Endothelial cell of umbilical vein (primary cell): ENCODE measurements at regions not wholly inside any gene's neighbourhood (a gene's known extent, or its start where the extent isn't known, plus 50 kb on each side); places are given as distances from the start of the nearest gene placed in this dataset.
"Not testable (repeated sequence)": the region's sequence is repeated elsewhere in the genome, so short reads cannot be mapped to it uniquely, and the experiment has no call there.

ENCODE experiments used
- BruUV-seq: library from RNA; stranded (reverse); fragments of 400-500 nt; replicated peaks from 2 replicates; lab custom pipeline; 2021; lab: Mats Ljungman, UMichigan
- CTCF ChIA-PET: fragments of 300-600, 350-600 bp; sonication (Branson Sonifier 250); formaldehyde crosslinking; loops from one replicate; lab custom pipeline; 2021; ENCODE audit warnings: antibody characterized with exemption, inconsistent platforms; lab: Charles Lee
- POLR2A ChIA-PET: fragments of 300-600, 350-600 bp; sonication (Branson Sonifier 250); formaldehyde crosslinking; loops from one replicate; lab custom pipeline; 2021; ENCODE audit warnings: antibody characterized with exemption, inconsistent platforms; lab: Charles Lee
- DNase-seq: peaks from one replicate; pipeline ENCODE4 v3.0.0-alpha.2; 2011; ENCODE audit warnings: low read depth, low spot score
- FAIRE-seq: peaks from 2 replicates; lab custom pipeline; 2011; peaks lifted over from hg19 to GRCh38; lab: Jason Lieb, UNC
- H2AFZ ChIP-seq: 2 replicates; pipeline ENCODE4 v1.6.0; 2012; ENCODE audit warnings: low read depth, low read length, control low read depth, inconsistent platforms
- H3K27ac ChIP-seq: 2 replicates; pipeline ENCODE4 v1.5.1; 2011; ENCODE audit warnings: low read depth, mild to moderate bottlenecking, control low read depth, low read length, moderate library complexity; ENCODE audit not compliant: insufficient read depth
- H3K27me3 ChIP-seq, 2 experiments: 2 replicates each; pipeline versions ENCODE4 v1.6.0 to v1.6.1; 2011; ENCODE audit warnings: low read length in 2 of 2, mixed read lengths in 1 of 2; ENCODE audit not compliant: control insufficient read depth in 2 of 2, insufficient read depth in 2 of 2
- H3K36me3 ChIP-seq, 2 experiments: 2 replicates in 1 of 2; 3 replicates in 1 of 2; pipeline ENCODE4 v1.5.1; 2011; ENCODE audit warnings: low read length in 2 of 2, mild to moderate bottlenecking in 1 of 2, moderate library complexity in 1 of 2; ENCODE audit not compliant: control insufficient read depth in 2 of 2, insufficient read depth in 2 of 2; ENCODE audit errors: extremely low read depth in 1 of 2
- H3K4me1 ChIP-seq: 3 replicates; pipeline ENCODE4 v1.5.1; 2011; ENCODE audit warnings: mild to moderate bottlenecking, low read length; ENCODE audit not compliant: control insufficient read depth, insufficient read depth; ENCODE audit errors: extremely low read depth
- H3K4me2 ChIP-seq: 2 replicates; pipeline ENCODE4 v1.6.1; 2011; ENCODE audit warnings: low read length, control low read depth, mixed read lengths; ENCODE audit not compliant: insufficient read depth
- H3K4me3 ChIP-seq, 3 experiments: fragments of 200-600 bp in 1 of 3; sonication (generic), shearing (Covaris generic) in 1 of 3; replicated peaks in 1 of 3; 2 replicates each; pipeline ENCODE4 v1.5.1; 2011 to 2016; ENCODE audit warnings: control low read depth in 3 of 3, low read length in 3 of 3, mild to moderate bottlenecking in 2 of 3, inconsistent platforms in 1 of 3, low read depth in 1 of 3, moderate library complexity in 1 of 3; ENCODE audit not compliant: insufficient read depth in 1 of 3
- H3K79me2 ChIP-seq: 2 replicates; pipeline ENCODE4 v1.6.0; 2012; ENCODE audit warnings: low read length, inconsistent platforms; ENCODE audit not compliant: control insufficient read depth, insufficient read depth
- H3K9ac ChIP-seq: replicated peaks from 2 replicates; pipeline ENCODE3; 2011; ENCODE audit warnings: low read length, control low read depth; ENCODE audit not compliant: insufficient read depth; ENCODE audit errors: extremely low read depth
- H3K9me1 ChIP-seq: replicated peaks from 3 replicates; pipeline ENCODE4 v1.6.0; 2011; ENCODE audit warnings: mild to moderate bottlenecking, low read length; ENCODE audit not compliant: control insufficient read depth, insufficient read depth; ENCODE audit errors: extremely low read depth
- H3K9me3 ChIP-seq: replicated peaks from 2 replicates; pipeline ENCODE4 v1.5.1; 2012; ENCODE audit warnings: low read length, inconsistent platforms; ENCODE audit not compliant: control insufficient read depth, insufficient read depth
- H4K20me1 ChIP-seq: replicated peaks from 2 replicates; pipeline ENCODE3; 2011; ENCODE audit warnings: mild to moderate bottlenecking, low read length; ENCODE audit not compliant: control insufficient read depth, insufficient read depth; ENCODE audit errors: extremely low read depth
- EZH2 ChIP-seq: IDR thresholded peaks from 2 replicates; pipeline ENCODE4 v1.6.1; 2012; ENCODE audit warnings: borderline replicate concordance, low read depth, mild to moderate bottlenecking, moderate library complexity, low read length, inconsistent platforms; ENCODE audit not compliant: severe bottlenecking
- FOS ChIP-seq: IDR thresholded peaks from 2 replicates; pipeline ENCODE4 v1.6.1; 2011; ENCODE audit warnings: mild to moderate bottlenecking, low read length, moderate library complexity, borderline replicate concordance; ENCODE audit not compliant: insufficient read depth
- GATA2 ChIP-seq: IDR thresholded peaks from 2 replicates; pipeline ENCODE4 v1.7.0; 2011; ENCODE audit warnings: low read depth, mild to moderate bottlenecking, moderate library complexity, mixed read lengths, low read length; ENCODE audit not compliant: insufficient read length, insufficient read depth
- JUN ChIP-seq: IDR thresholded peaks from 2 replicates; pipeline ENCODE4 v1.6.1; 2011; ENCODE audit warnings: borderline replicate concordance, low read depth; ENCODE audit not compliant: insufficient read length, insufficient read depth
- MYC ChIP-seq: IDR thresholded peaks from one replicate; pipeline ENCODE4 v1.6.1; 2011; ENCODE audit warnings: mild to moderate bottlenecking, low read depth, low read length
- POLR2A ChIP-seq: IDR thresholded peaks from 2 replicates; pipeline ENCODE4 v1.6.1; 2012; ENCODE audit warnings: low read depth, mild to moderate bottlenecking, control low read depth, low read length
- POLR2AphosphoS5 ChIP-seq: IDR thresholded peaks from 2 replicates; pipeline ENCODE4 v1.6.1; 2012; ENCODE audit warnings: low read depth, mild to moderate bottlenecking, control low read depth, low read length, moderate library complexity; ENCODE audit not compliant: insufficient read depth
- dilution Hi-C: fragments of 300-500 bp; cut with MboI; formaldehyde crosslinking; loops from one replicate; pipeline ENCODE4 v1.15.0; 2019; ENCODE audit warnings: low sequenced_read_pairs; ENCODE audit not compliant: extremely low pct_ligation_motif_present
- intact Hi-C: fragments of 100-400 bp; cut with micrococcal nuclease; formaldehyde crosslinking; loops from one replicate; pipeline ENCODE4 v1.10.0; 2022
- TF ChIP-seq, protein P1 (sequence below), 2 donors: IDR thresholded peaks; 1 replicate in 1 of 2; 2 replicates in 1 of 2; pipeline ENCODE4 v1.5.1; 2011; ENCODE audit warnings: low read length in 2 of 2, mild to moderate bottlenecking in 2 of 2, moderate library complexity in 2 of 2, control low read depth in 1 of 2, inconsistent platforms in 1 of 2, low read depth in 1 of 2; ENCODE audit not compliant: insufficient read depth in 1 of 2; ENCODE audit errors: extremely low read depth in 1 of 2
- TF ChIP-seq, protein P2 (sequence below): IDR thresholded peaks from 2 replicates; pipeline ENCODE4 v1.6.1; 2011; ENCODE audit not compliant: insufficient read depth, insufficient read length

DNA sequence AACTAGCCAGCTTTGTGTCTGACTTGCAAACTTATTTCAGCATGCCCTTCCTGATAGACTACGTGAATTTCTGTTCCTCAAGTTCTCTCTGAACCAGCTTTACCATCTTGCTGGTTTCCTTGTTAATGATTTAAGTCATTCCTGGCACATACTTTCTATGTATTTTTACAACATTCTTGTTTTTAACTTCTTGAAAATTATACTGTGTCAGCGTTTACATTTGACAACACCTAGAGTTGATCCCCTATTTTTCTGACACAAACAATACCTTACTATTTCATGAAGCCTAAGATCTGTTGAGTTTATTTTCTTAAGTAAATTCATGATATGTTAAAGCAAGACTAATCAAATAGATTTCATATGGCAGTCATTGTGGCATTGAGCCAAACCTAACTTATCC lies 686.3 kb downstream of the XPNPEP1 start:
- H3K36me3 ChIP-seq, result no peaks in the 10 kb centered on the region
- TF ChIP-seq EZH2, result no peak
- no peak for TF ChIP-seq POLR2AphosphoS5
- no peak for TF ChIP-seq POLR2A
- TF ChIP-seq, protein P1, sequence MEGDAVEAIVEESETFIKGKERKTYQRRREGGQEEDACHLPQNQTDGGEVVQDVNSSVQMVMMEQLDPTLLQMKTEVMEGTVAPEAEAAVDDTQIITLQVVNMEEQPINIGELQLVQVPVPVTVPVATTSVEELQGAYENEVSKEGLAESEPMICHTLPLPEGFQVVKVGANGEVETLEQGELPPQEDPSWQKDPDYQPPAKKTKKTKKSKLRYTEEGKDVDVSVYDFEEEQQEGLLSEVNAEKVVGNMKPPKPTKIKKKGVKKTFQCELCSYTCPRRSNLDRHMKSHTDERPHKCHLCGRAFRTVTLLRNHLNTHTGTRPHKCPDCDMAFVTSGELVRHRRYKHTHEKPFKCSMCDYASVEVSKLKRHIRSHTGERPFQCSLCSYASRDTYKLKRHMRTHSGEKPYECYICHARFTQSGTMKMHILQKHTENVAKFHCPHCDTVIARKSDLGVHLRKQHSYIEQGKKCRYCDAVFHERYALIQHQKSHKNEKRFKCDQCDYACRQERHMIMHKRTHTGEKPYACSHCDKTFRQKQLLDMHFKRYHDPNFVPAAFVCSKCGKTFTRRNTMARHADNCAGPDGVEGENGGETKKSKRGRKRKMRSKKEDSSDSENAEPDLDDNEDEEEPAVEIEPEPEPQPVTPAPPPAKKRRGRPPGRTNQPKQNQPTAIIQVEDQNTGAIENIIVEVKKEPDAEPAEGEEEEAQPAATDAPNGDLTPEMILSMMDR (IDR thresholded peaks at IDR 0.05; ENCODE audit: extremely low read depth in 1 of 2, insufficient read depth in 1 of 2, low read depth in 1 of 2, low read length in 2 of 2), result no peak
- TF ChIP-seq FOS, result no peak
- no peak for TF ChIP-seq JUN
- TF ChIP-seq GATA2, result no peak
- TF ChIP-seq MYC, result no peak
- TF ChIP-seq, protein P2, sequence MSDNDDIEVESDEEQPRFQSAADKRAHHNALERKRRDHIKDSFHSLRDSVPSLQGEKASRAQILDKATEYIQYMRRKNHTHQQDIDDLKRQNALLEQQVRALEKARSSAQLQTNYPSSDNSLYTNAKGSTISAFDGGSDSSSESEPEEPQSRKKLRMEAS, result no peak
- intact Hi-C loops, result no loop called here
- FAIRE-seq, result no peak
- BruUV-seq, result no TSS peak
- H3K4me3 ChIP-seq, result no peak overlapping the region
- dilution Hi-C loops, result no loop called here
- no peak overlapping the region for H3K9ac ChIP-seq
- no peaks in the 10 kb centered on the region for H3K9me3 ChIP-seq
- H4K20me1 ChIP-seq, result no peaks in the 10 kb centered on the region
- DNase-seq, result no peak
- H3K27ac ChIP-seq, result no peak overlapping the region
- H3K9me1 ChIP-seq, result no peaks in the 10 kb centered on the region
- H3K4me2 ChIP-seq, result no peak overlapping the region
- H3K79me2 ChIP-seq, result no peaks in the 10 kb centered on the region
- no peak overlapping the region for H2AFZ ChIP-seq
- H3K4me1 ChIP-seq, result no peaks in the 10 kb centered on the region
- ChIA-PET CTCF (no interaction called here), POLR2A (no interaction called here)
- H3K27me3 ChIP-seq, result no peaks in the 10 kb centered on the region

DNA sequence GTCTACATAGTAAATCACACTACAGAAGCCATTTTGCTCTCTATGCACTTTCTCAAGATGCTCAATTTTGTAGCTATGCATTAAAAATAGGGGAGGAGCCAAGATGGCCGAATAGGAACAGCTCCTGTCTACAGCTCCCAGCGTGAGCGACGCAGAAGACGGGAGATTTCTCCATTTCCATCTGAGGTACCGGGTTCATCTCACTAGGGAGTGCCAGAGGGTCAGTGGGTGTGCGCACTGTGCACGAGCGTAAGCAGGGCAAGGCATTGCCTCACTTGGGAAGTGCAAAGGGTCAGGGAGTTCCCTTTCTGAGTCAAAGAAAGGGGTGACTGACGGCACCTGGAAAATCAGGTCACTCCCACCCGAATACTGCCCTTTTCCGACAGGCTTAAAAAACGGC lies 699.8 kb downstream of the XPNPEP1 start:
- BruUV-seq, result not testable (repeated sequence)

More for the DNA sequence above, 699.8 kb downstream of the XPNPEP1 start:
- CTCF ChIA-PET, DNase-seq, H3K27ac ChIP-seq, H3K79me2 ChIP-seq, H3K27me3 ChIP-seq, H3K4me2 ChIP-seq, H2AFZ ChIP-seq, intact Hi-C loops, dilution Hi-C loops, H3K4me3 ChIP-seq, H3K9me3 ChIP-seq, H3K4me1 ChIP-seq, H3K9me1 ChIP-seq, H4K20me1 ChIP-seq, POLR2A ChIA-PET, H3K9ac ChIP-seq, FAIRE-seq, H3K36me3 ChIP-seq: not testable (repeated sequence)
